ENCODE measurements at regions not wholly inside any gene's neighbourhood (a gene's known extent, or its start where the extent isn't known, plus 50 kb on each side); places are given as distances from the start of the nearest gene placed in this dataset.
"Not testable (repeated sequence)": the region's sequence is repeated elsewhere in the genome, so short reads cannot be mapped to it uniquely, and the experiment has no call there.

DNA sequence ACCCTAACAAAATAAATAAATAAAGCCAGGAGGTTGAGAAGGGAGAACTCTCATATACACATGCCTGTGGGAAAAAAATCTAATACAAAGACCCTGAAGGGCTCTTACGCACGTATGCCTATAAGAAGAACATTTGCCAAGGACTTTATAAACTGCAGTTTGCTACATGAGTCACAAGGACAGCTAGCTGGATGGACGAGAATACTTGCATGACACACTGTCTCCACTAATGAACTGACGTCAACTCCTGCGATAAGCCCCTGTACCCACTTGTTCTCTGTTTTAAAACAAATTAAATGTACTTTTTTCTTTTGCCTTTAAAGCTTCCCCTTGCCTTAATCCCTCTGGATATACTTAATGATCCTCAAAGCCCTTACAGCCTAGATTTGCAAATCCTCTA lies 374.6 kb upstream of the GHITM start:
- DNase-seq: no peak

DNA sequence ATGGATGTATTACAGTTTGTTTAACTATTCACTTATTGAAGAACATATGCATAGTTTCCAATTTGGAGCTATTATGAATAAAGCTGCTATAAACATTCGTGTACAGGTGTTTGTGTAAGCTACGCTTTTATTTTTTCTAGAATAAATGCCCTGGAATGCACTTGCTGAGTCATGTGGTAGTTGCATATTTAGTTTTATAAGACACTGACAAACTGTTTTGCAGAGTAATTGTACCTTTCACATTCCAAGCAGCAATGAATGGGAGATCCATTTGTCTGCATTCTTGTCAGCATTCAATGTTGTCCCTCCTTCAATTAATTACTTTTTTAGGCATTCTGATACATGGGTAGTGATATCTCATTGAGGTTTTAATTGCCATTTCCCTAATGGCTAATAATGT lies 373.6 kb upstream of the GHITM start:
- DNase-seq: no peak

- DNase-seq: no peak
Measured at GRCh38 chr10:83769281-83769820, 370.0 kb upstream of the GHITM start.

- DNase-seq: not testable (repeated sequence)
Measured at GRCh38 chr10:83786701-83787100, 352.6 kb upstream of the GHITM start.

DNA sequence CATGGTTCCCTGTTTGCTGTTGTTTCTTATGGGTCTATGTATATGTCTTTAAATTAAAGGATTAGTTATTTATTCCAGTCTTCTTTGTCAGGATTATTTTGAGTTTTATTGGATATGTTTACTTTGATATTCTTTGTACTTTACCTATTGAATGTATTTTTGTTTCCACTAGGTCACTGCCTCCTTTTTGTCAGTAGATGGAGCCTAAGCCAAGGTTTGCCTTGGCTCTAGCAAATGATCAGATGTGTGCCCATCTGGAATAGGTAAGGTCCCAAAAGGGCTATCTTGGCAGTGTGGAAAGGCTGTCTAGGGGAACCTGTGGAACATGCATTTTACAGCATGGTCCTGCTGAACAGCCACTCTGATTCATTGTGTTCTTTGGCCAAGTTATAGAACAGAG lies 337.3 kb upstream of the GHITM start:
- DNase-seq: no peak

- no peak for DNase-seq
Measured at GRCh38 chr10:83806717-83807116, 332.6 kb upstream of the GHITM start.

DNA sequence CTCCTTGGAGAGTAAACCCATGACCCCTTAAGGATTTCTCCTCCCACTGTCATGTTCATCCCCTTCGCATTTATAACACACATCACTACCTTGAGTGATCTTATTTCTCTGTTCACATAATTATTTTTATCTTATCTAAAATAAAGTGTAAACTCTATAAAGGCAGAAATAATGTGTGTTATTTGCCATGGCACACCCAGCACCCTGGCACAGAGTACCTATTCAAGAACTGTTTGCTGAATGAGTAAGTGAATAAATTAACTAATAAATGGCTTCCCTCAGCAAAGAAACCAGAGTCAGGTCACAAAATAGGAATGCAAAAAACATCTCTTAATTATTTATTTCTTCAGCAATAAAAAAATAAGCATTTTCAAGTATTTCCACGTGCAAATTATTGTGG lies 330.3 kb upstream of the GHITM start:
- no peak for DNase-seq

DNA sequence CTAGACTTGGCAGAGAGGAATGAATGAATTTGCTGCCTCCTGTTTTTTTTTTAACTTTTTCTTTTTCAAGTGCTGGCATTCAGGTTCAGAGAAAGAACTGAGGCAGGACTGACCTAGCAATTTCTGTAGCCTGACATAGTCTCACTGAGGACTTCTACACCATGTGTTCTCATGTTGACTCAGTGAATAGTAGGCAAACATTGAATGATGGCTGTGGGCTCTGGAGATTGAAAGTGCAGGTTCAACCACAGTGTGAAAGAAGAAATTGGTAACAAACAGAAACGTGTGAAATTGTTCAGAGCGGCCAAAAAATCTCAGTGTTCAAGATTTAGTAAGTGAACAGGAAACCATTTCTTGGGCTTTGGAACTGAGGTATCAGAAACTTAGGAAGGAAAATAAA lies 322.4 kb upstream of the GHITM start:
- no peak for DNase-seq

- DNase-seq: no peak
Measured at GRCh38 chr10:83817797-83818196, 321.5 kb upstream of the GHITM start.

DNA sequence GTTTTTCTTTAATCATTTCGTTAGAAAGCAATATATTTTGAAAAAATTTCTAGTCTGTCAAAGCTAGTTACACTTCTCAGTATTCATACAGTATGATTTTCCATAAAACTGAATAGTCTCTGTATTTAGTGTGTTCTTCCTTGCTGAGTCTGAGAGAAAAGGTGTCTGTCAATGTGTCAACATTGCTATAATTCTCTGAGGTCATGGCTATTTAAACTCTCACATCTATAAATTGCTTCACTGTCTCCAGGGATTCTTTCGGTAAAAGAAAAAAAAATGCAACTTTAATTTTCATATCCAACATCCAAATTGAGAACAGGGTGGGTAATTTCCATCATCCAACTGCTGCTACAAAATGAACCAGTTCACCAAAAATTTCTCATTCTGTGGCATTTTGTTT lies 319.7 kb upstream of the GHITM start:
- DNase-seq: no peak

- peak; percentile 7 for DNase-seq
Measured at GRCh38 chr10:83820033-83820432, 319.3 kb upstream of the GHITM start.

- DNase-seq: no peak
Measured at GRCh38 chr10:83824099-83824498, 315.2 kb upstream of the GHITM start.

DNA sequence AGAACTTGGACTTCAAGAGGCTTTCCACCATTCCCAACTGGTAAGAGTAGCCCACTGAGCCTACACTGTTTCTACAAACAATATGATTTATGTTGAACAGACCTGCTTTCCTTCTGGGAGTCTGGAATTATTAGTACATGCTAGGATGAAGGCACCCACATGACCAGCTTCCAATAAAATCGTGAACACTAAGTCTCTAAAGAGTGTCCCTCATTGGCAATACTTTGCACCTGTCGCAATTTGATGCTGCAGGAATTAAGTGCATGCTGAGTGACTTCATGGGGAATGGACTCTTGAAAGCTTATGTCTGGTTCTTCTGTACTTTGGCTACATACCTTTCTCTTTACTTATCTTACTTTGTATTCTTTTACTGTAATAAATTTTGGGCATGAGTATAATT lies 305.2 kb upstream of the GHITM start:
- DNase-seq: no peak

- no peak for DNase-seq
Measured at GRCh38 chr10:83835945-83836745, 303.2 kb upstream of the GHITM start.

DNA sequence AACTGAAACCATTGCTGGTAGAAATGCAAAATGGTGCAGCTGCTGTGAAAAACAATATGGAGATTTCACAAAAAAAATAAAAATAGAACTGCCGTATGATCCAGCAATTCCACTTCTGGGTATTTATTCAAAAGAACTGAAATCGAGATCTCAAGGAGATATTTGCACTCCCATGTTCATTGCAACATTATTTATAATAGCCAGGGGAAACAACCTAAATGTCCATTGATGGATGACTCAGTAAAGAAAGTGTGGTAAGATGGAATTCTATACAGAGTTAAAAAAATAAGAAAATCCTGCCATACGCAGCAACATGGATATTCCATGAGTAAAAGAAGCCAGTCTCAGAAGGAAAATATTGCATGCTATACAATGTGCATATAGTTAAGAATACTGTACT lies 290.6 kb upstream of the GHITM start:
- no peak for DNase-seq

GRCh38 chr10:83849150-83849549 lies 290.2 kb upstream of the GHITM start:
- DNase-seq: no peak

GRCh38 chr10:83852146-83852545 lies 287.2 kb upstream of the GHITM start:
- DNase-seq: no peak

DNA sequence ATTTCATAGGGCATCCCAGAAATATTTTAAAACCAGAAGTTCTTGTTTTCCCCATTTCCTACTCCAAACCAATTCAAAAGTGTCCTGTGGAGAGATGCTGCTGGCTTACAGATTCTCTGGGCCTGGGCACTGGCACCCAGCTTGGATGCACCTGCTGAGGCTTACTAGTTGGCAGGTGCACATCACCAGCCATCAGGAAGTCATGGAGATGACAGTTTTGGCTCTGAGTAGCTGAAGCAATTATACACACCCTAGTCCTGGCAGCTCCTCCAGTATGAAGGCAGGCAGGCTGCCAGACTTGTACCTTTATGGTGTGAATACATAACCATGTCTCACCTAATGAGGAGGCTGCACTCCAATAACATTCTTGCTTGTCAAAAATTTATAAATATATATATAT lies 276.6 kb upstream of the GHITM start:
- DNase-seq: no peak

GRCh38 chr10:83863283-83863966 lies 275.9 kb upstream of the GHITM start:
- DNase-seq: no peak

DNA sequence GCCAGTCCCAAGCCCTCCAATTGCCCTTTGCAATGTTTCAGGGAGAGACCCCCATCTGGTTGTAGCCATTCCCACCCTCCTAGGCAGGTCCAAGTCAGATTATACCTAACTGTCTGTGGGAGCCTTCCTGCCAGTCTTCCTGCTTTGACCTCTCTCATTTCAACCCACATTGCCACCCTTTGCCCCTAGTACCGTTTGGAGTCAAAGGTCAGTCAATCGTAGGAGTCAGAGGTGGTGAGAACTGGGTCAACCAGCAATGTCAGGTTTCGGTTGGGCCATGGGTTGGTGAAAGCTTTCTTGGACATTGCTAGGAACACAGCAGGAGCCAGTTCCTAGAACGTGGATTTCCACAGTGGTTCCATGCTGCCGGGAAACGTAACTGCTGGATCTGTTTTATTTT lies 269.4 kb upstream of the GHITM start:
- DNase-seq: no peak

DNA sequence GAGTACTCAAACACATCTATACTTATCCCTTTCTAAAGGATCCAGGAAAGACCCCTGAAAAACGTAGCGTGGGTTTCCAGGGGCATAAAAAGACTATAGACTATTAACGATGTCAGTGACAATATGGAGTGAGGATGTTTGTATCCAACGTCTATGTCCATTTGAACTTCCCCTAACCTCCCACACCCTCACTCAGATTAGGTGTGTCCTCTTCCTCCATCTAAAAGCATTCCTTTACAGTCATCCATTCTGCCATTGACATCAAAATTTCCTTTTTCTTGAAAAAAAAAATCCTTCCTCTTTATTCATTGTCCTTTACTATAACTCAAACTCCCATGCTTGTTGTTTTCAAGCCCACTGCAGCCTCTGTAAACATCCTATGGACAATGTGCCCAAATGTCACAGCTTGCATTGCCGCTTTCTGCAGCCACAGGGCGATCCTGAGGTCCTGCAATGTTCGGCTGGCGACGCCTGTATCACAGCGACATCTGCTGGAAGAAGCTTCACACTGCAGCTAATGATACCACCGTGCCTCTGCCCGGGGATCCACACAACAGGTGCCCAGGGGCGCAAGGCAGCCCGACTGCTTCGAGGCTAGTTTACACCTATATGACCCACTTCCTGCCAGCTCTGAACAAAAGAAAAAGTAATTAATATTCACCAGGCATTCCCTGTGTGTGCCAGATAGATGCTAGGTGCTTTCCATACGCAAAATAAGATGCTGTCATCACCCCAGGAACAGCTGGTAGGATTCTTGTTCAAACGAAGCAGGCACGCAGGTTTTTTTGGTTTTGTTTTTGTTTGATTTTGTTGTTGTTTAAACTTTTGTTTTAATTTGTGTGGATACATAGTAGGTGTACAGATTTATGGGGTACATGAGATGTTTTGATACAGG lies 267.9 kb upstream of the GHITM start:
- DNase-seq: peak; percentile 39

DNA sequence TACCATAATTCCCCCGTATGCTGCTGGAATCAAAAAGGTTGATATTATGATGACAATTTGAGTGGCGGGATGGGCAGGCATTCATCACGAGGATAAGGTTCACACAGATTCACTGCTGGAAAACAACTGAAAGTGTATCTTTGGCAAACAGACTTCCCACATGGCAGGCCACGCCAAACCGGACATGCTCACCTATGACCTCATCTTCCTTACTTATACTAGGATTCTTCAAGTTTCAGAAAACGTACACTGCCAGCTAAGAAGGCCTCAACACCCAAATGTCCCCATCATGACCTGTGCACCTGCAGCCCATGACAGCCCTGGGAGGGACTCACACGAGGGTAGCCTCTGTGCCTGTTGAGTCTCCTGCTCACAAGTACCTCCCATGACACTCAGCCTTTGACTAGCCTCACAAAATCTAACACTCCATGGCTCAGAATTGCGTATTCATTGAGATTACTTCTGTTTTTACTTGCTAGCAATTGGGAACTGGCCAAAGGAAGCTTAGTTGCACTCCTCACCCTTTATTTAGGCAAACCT lies 259.0 kb upstream of the GHITM start:
- DNase-seq: no peak

DNA sequence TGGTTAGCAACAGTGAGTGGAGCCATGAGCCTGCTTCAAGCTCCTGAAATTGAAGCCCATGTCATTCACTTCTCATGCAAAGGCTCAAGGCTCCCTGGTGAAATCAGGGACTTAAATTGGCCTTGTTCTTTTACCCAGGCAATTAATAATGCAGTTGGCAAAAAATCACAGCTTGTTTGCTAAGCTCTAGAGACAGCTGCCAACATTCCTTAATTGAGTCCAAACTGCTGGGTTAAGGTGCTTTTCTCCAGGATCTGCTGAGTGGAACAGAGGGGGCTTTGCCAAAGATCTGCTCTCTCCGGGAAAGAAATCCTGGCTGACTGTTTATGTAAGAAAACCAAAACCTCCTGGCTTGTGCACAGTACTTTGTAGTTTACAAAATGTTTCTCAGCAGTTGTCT lies 257.6 kb upstream of the GHITM start:
- DNase-seq: no peak
